GM21367 (cell line): ENCODE measurements at regions not wholly inside any gene's neighbourhood (a gene's known extent, or its start where the extent isn't known, plus 50 kb on each side); places are given as distances from the start of the nearest gene placed in this dataset.

ENCODE experiments used
- ATAC-seq: cut with Tn5 transposase; IDR thresholded peaks from one replicate; pipeline ENCODE4 v1.9.1; 2021; ENCODE audit not compliant: unreplicated experiment

GRCh38 chr4:174122705-174123104 is 160.8 kb downstream of the FBXO8 start:
- no peak for ATAC-seq

DNA sequence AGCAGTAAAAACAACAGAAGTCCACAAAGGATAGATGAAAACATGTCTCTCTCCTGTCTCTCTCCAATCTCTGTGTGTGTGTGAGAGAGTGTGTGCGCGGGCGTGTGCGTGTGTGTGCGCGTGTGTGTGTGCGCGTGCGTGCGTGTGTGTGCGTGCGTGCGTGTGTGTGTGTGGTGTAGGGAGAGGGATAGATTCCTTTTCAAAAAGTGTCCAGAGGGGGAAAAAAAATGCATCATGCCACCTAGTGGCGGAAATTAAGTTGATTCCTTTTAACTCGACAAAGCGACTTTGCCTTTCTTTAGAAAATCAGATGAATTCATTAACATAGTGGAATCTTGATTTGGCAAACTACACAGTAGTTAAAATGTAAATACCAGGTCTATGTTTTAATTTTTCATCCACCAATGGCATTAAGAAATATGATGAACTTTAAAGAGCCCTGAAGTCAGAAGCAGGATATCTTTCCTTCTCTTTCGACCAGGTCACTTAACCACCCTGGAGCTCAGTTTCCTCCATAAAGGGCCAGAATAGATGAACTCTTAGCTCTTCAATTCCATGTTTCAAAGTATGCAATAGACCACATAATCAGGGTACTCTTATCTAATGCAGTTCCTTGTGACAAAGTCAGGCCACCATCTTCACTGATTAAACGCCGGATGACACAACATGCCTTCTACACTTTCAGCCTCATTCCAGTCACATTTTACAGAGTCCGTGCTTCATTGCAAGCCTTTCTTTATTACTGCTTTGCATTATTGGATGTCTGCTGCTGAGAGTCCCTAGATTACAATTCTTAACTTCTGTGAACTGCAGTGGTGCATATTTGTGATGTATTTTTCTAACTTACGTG is 162.8 kb downstream of the FBXO8 start:
- ATAC-seq = peak; percentile 73

DNA sequence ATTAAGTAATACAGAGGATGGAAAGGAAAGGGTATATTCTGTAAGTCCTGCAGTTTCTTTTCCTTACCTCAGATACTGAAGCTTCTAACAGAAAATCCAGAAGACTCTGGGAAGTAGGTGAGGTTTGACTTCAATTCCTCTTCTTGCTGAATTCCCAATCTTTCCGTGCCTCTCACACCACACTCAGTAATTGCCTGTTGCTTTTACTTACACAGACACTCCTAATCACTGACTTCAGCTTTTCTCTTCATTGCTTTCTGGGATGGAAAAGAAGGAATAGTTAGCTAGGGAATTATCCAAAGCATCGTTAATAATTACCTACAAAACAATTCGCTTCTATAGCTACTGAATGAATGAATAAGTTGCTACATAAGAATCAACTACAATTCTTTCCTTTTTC is 163.6 kb downstream of the FBXO8 start:
- no peak for ATAC-seq

DNA sequence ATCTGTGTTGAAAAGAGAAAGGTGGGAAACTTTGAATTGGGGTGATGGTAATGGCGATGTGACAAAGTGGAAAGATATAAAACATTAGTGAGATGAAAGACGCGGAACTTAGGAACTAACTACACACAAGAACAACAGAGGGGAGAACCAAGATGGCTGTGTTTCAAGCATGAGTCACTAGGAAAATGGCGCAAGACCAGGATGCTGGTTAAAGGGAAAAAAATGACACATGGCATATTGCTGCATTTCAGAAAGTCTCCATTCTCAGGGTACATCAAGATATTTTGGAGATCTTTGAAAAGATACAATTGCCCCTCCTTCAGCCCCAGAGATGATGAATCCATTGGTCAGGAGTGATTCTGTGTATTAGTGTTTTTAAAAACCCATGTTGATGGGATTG is 164.4 kb downstream of the FBXO8 start:
- no peak for ATAC-seq

DNA sequence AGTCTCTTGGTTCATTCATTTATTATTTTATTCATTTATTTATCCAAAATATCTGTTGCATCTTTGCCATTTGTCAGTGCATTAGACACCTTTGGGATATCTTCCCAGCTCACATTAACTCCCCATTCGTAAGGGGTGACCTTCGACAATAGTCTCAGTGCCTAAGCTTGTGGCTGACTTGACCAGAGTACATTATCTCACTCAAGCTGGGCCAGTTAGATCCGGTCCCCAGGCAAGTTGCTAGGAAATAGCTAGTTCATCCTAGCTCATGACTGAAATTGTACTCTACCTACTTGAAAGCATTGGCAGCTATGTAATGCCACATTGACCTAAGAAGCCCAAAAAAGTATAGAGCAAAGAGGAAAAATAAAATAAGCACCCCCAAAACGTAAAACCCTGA is 165.3 kb downstream of the FBXO8 start:
- ATAC-seq = no peak

DNA sequence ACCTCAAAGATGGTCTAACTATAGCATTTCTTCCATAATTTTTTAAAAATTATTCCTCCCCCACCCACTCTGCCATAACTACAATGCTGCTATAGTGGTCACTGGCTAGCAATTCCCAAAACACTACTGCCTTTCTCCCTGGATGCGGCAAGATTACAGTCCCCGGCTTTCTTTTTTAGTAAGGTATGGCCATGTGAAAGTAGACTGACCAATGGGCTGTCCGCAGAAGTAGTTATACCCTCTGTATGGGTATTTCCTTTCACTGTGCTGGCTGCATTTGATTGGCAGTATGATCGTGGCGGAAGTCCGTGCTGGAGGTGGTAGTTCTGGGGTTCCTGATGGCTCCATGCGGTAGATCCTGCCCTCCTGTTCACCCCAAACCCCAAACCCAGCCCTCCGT is 166.0 kb downstream of the FBXO8 start:
- no peak for ATAC-seq

DNA sequence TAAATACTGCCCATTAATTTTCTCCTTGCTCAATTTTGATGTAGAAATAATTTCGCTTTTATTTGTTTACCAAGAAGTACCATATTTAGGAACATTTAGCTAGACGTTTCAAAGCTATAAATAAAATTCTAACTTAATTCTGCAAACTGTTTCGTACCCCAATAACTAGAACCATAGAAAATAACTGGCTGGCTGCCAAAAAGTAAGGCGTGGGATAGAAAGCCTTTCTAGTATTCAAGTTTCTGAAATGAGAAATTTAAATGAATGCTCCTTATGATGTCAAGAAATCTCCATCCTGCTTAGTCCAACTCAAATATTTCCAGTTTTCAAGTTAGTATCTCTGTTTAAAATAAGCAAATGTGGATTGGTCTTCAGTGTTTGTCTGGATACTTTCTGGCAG is 167.4 kb downstream of the FBXO8 start:
- no peak for ATAC-seq

DNA sequence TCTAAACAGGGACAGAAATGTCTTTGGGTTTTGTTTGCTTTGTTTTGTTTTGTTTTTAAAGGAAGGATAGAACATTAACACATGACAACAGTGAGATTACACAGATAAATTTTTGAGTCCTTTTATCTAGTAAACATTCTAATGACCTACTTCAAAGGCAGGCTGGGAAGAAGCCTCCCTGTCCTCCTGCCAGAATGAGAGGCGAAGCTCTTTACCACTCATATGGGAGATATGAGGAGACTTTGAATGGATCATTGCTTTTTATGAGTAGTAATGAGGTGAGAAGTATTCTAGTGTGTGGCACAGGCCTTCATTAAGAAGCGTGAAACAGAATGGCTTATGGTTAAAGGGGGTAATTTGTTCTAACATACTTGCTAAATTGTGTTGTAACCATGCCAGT is 172.0 kb downstream of the FBXO8 start:
- no peak for ATAC-seq

GRCh38 chr4:174110180-174110579 is 173.3 kb downstream of the FBXO8 start:
- no peak for ATAC-seq

GRCh38 chr4:174107746-174108354 is 175.6 kb downstream of the FBXO8 start:
- ATAC-seq = no peak

- no peak for ATAC-seq
These were observed 178.3 kb downstream of the FBXO8 start for GRCh38 chr4:174105202-174105601.

DNA sequence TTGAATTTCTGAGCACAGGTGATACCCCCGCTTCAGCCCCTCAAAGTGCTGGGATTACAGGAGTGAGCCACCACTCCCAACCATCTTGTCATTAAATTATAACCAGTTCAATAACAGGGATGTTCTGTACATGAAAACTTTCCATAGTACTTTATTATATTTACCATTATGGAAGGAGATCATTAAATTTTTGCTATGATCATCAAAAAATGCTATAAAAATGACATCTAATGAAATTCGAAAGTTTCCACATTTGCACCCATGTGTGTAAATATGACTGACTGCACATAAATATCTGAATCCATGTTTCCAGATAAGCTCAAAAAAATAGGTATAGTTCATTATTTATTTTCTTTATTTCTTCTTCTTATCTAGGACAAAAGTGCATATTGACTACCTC is 182.6 kb downstream of the FBXO8 start:
- ATAC-seq = no peak

DNA sequence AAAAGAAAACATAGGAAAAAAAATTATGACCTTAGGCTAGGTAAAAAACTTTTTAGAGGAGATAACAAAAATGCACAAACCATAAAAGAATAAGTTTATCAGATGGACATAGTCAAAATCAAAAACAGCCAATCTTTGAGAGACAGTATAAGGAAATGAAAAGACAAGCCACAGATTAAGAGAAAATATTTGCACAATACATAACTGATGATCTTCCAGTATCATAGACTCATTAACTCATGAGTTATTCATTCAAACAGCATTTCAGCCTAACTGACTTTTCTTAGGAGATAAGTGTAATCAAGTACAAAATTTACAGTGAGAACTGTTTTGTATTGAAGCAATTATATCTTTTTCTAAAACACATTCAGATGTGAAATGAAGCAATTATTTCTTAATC is 183.8 kb downstream of the FBXO8 start:
- no peak for ATAC-seq

GRCh38 chr4:174096999-174097398 is 186.5 kb downstream of the FBXO8 start:
- no peak for ATAC-seq

GRCh38 chr4:174096456-174096855 is 187.0 kb downstream of the FBXO8 start:
- no peak for ATAC-seq

GRCh38 chr4:174091130-174091529 is 192.3 kb downstream of the FBXO8 start:
- ATAC-seq = no peak

- no peak for ATAC-seq
These were observed 193.8 kb downstream of the FBXO8 start for GRCh38 chr4:174089711-174090110.

DNA sequence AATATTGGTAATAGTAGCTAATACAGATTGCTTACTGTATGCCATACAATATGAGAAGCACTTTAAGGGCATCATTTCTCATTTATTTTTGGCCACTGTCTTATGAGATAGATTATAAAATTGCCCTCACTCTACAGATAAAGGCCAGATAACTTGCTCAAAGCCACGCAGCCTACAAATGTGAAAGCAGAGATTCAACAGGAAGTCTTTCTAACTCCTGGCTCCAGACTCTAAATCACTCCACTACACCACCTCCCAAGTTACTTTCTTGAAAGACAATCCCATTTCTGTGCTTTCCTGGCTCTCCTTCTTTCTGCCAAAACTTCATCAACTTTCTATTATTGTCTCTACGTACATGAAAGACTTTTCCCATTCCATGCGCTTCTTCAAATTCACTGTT is 194.7 kb downstream of the FBXO8 start:
- no peak for ATAC-seq

DNA sequence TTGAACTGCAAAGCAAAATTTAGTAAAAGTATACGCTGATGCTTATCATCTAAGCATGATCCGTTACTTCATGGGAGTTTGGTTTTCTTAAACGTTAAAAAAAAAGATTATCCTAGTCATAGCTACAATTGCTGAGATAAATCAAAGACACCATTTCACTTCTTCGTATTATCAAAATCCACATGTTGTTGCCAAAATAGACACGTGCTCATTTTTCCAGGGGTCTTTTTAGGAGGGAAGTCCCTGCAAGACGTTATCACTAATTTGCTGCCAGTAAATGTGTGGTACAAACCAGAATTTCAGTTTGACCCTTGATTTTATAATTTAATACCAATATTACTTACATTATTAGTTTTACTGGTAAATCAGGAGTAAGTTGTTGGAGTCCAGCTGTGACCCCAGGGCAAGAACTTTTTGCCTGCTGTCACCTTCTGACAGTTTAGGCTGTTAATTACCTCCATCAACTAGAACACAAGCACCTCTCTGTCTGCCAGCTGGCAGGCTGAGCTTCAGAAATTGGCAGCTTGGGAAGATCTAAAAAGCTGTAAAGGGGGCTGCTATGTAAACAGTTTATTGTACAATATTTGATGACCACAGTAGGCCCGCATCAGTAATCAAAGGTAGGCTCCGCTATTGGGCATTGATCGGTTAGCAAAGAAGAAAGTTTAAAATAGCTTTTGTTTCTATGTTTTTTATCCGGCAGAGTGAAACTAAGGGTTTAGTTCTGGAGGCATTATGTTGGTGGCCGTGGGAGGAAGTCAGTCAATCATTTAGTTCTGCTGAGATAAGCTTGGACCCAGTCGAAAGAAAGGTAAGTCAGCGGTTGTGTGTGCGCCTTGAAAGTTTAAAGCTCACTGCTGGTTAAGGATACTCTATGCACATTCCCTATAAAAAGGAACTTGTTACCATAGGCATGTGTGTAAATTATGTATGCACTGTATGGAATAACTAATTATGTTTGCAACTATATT is 196.4 kb downstream of the FBXO8 start:
- no peak for ATAC-seq

GRCh38 chr4:174084981-174085380 is 198.5 kb downstream of the FBXO8 start:
- no peak for ATAC-seq

GRCh38 chr4:174084542-174084941 is 198.9 kb downstream of the FBXO8 start:
- ATAC-seq = no peak

DNA sequence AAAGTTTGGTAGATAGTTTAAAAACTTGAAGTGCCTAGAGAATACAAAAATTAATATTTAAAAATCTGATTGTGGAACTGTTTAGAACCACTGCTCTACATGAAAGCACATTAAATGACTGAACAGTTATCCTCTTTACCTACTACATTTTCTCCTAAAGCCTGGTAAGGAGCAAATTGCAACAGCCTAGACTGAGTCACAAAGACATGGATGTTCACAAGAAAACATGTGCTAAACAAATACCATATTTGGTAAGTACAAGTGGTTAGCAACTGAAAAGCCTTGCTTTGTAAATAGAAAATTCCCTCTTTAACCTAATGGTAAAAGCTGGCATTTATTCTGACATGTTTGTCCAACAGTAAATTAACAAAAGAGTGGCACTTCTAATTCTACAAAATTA is 203.1 kb downstream of the FBXO8 start:
- ATAC-seq = no peak
